K562 (cell line): ENCODE measurements at regions not wholly inside any gene's neighbourhood (a gene's known extent, or its start where the extent isn't known, plus 50 kb on each side); places are given as distances from the start of the nearest gene placed in this dataset.

Experiments used
- ATAC-seq: fragments of 200-7000 bp; cut with Tn5 transposase; 3 replicates; pipeline ENCODE4 v1.9.1; 2020; ENCODE audit warnings: moderate library complexity
- BruUV-seq: library from RNA; stranded (reverse); fragments of 400-500 nt; replicated peaks from 2 replicates; lab custom pipeline; 2021; lab: Mats Ljungman, UMichigan
- CTCF ChIA-PET: fragments of 300-600 bp; formaldehyde crosslinking; extraction: SDS; loops from one replicate; lab custom pipeline; 2021; ENCODE audit warnings: low intra/inter-chr PET ratio; lab: Yijun Ruan, JAX
- POLR2A ChIA-PET: fragments of 300-600, 350-650 bp; sonication (Branson Sonifier 250); formaldehyde crosslinking; extraction: SDS; loops from one replicate; lab custom pipeline; 2021; ENCODE audit warnings: antibody characterized with exemption, inconsistent platforms; lab: Yijun Ruan, JAX
- DNase-seq, 4 experiments: peaks; one replicate each; pipeline versions ENCODE4 v3.0.0 to v3.0.0-alpha.2; 2011 to 2018; ENCODE audit warnings: low spot score in 3 of 4, mixed read lengths in 3 of 4; ENCODE audit errors: extremely low read depth in 1 of 4
- FAIRE-seq: peaks from 2 replicates; lab custom pipeline; 2011; peaks lifted over from hg19 to GRCh38; lab: Jason Lieb, UNC
- H2AFZ ChIP-seq: 2 replicates; pipeline ENCODE4 v1.6.0; 2011; ENCODE audit warnings: low read depth, low read length, control low read depth, inconsistent platforms
- H3K27ac ChIP-seq: fragments of 200-600 bp; 3 replicates; pipeline ENCODE4 v1.8.0; 2011; ENCODE audit warnings: low read depth, mild to moderate bottlenecking, control low read depth, inconsistent platforms, low read length, moderate library complexity, mixed read lengths; ENCODE audit errors: extremely low read depth
- H3K27me3 ChIP-seq, 2 experiments: fragments of 300-600 bp in 1 of 2; 2 replicates in 1 of 2; 3 replicates in 1 of 2; pipeline versions ENCODE4 v1.6.0 to v1.8.0; 2011; ENCODE audit warnings: inconsistent platforms in 2 of 2, low read length in 2 of 2, mild to moderate bottlenecking in 1 of 2, mixed read lengths in 1 of 2, moderate library complexity in 1 of 2; ENCODE audit not compliant: control insufficient read depth in 2 of 2, insufficient read depth in 2 of 2
- H3K36me3 ChIP-seq: fragments of 300-600 bp; 3 replicates; pipeline ENCODE4 v1.8.0; 2011; ENCODE audit warnings: mild to moderate bottlenecking, low read length, inconsistent platforms; ENCODE audit not compliant: control insufficient read depth, insufficient read depth
- H3K4me1 ChIP-seq, 2 experiments: fragments of 200-600 bp in 1 of 2; replicated peaks in 1 of 2; 2 replicates in 1 of 2; 3 replicates in 1 of 2; pipeline versions ENCODE4 v1.5.1 to v1.8.0; 2011; ENCODE audit warnings: inconsistent platforms in 2 of 2, low read length in 2 of 2, mild to moderate bottlenecking in 1 of 2, mixed read lengths in 1 of 2, moderate library complexity in 1 of 2; ENCODE audit not compliant: control insufficient read depth in 2 of 2, insufficient read depth in 2 of 2
- H3K4me2 ChIP-seq: 2 replicates; pipeline ENCODE4 v1.6.1; 2011; ENCODE audit warnings: low read length, control low read depth, inconsistent platforms, mixed read lengths; ENCODE audit not compliant: insufficient read depth
- H3K4me3 ChIP-seq: fragments of 200-600 bp; sonication (generic), shearing (Covaris generic); 2 replicates; pipeline ENCODE4 v1.5.1; 2016; ENCODE audit warnings: control low read depth, inconsistent platforms
- H3K79me2 ChIP-seq: fragments of 200-600 bp; 3 replicates; pipeline ENCODE4 v1.8.0; 2011; ENCODE audit warnings: low read length, inconsistent platforms; ENCODE audit not compliant: control insufficient read depth, insufficient read depth
- H3K9ac ChIP-seq, 2 experiments: 2 replicates each; pipeline versions ENCODE4 v1.6.0 to v1.6.1; 2011; ENCODE audit warnings: low read depth in 2 of 2, low read length in 2 of 2, control low read depth in 1 of 2, inconsistent platforms in 1 of 2, mild to moderate bottlenecking in 1 of 2, mixed read lengths in 1 of 2; ENCODE audit not compliant: insufficient read depth in 1 of 2
- H3K9me1 ChIP-seq: one replicate; pipeline ENCODE4 v1.6.0; 2011; ENCODE audit warnings: inconsistent platforms, mild to moderate bottlenecking, low read length, moderate library complexity; ENCODE audit not compliant: control insufficient read depth, insufficient read depth
- H3K9me3 ChIP-seq: replicated peaks from 2 replicates; pipeline ENCODE4 v1.5.1; 2011; ENCODE audit warnings: low read depth, low read length, inconsistent platforms; ENCODE audit not compliant: control insufficient read depth, insufficient read depth
- H4K20me1 ChIP-seq: replicated peaks from 2 replicates; pipeline ENCODE4 v1.6.1; 2011; ENCODE audit warnings: low read length, inconsistent platforms, mixed read lengths; ENCODE audit not compliant: control insufficient read depth, insufficient read depth
- HDAC8 ChIP-seq: fragments of 450-650 bp; IDR thresholded peaks from 2 replicates; pipeline ENCODE4 v1.6.1; 2016; ENCODE audit warnings: mild to moderate bottlenecking, missing genetic modification characterization, moderate library complexity, missing compliant biosample characterization
- IRF2 ChIP-seq: sonication (generic); formaldehyde crosslinking; IDR thresholded peaks from 2 replicates; pipeline ENCODE4 v1.8.1; 2022; ENCODE audit warnings: mild to moderate bottlenecking, missing genetic modification reagents
- PHF8 ChIP-seq: fragments of 200-600 bp; sonication (generic); IDR thresholded peaks from 2 replicates; pipeline ENCODE4 v1.6.1; 2012; ENCODE audit warnings: mixed run types, mild to moderate bottlenecking, inconsistent platforms, low read length, moderate library complexity, borderline replicate concordance
- POLR3G ChIP-seq: IDR thresholded peaks from 2 replicates; pipeline ENCODE4 v1.6.1; 2011; ENCODE audit not compliant: insufficient read length, insufficient replicate concordance; ENCODE audit errors: extremely low read depth
- ZNF140 ChIP-seq: fragments of 250-450 bp; sonication (Bioruptor Pico); IDR thresholded peaks from 2 replicates; pipeline ENCODE4 v1.8.0; 2021; ENCODE audit warnings: moderate library complexity, mild to moderate bottlenecking, inconsistent platforms
- ZNF354B ChIP-seq: fragments of 250-450 bp; sonication (Bioruptor Pico); IDR thresholded peaks from 2 replicates; pipeline ENCODE4 v1.4.0; 2020
- ZNF830 ChIP-seq: fragments of 250-450 bp; sonication (Bioruptor Pico); IDR thresholded peaks from 2 replicates; pipeline ENCODE4 v1.5.0; 2021; ENCODE audit warnings: mild to moderate bottlenecking
- WGBS: fragments of 100-300 bp; shearing (Covaris generic); methylation state at CpG from one replicate; pipeline ENCODE4 v1.1.6; 2016; ENCODE audit warnings: low coverage, mixed read lengths; ENCODE audit not compliant: insufficient coverage; ENCODE audit errors: missing lambda C conversion rate; 5-methylcytosine and 5-hydroxymethylcytosine counted together
- in situ Hi-C: fragments of 300-500 bp; cut with MboI; formaldehyde crosslinking; loops from 4 replicates; pipeline ENCODE4 v1.15.0; 2018; ENCODE audit warnings: inconsistent platforms, mixed read lengths
- intact Hi-C: fragments of 100-400 bp; cut with micrococcal nuclease; formaldehyde crosslinking; loops from 2 replicates; pipeline ENCODE4 v1.14.2; 2022
- TF ChIP-seq, protein P1 (sequence below): fragments of 250-450 bp; sonication (Bioruptor Pico); IDR thresholded peaks from 2 replicates; pipeline ENCODE4 v1.8.0; 2022; ENCODE audit warnings: moderate library complexity, mild to moderate bottlenecking, inconsistent platforms
- TF ChIP-seq, protein P2 (sequence below): sonication (generic); formaldehyde crosslinking; IDR thresholded peaks from 2 replicates; pipeline ENCODE4 v1.8.1; 2023; ENCODE audit warnings: mild to moderate bottlenecking, missing genetic modification reagents

DNA sequence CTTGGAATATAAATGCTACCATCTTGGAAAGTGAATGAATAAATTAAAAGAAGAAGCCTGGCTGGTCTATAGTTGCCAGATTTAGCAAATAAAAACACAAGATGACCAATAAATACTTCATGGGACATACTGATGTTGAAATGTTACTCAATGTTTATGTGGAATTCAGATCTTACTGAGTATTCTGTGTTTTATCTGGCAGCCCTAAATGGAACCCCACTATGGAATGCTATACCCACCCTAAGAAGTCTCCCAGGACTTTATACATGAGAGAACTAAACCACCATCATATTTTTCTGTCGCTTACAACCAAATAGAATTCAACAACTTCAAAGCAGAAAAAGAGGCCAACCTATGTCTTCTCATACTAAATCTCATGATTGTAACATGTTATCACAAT lies 177.6 kb upstream of the HMCN1 start:
- H3K79me2 ChIP-seq = no peaks in the 10 kb centered on the region
- H3K9me3 ChIP-seq = no peaks in the 10 kb centered on the region
- DNase-seq = no peak
- H2AFZ ChIP-seq = no peak overlapping the region
- H3K36me3 ChIP-seq = no peaks in the 10 kb centered on the region
- H3K9ac ChIP-seq = no peak overlapping the region
- POLR2A ChIA-PET = interaction anchor here (0.6 kb wide), 1 partner anchor 594 kb away, joined by 3 read pairs; no protein-coding TSS in a partner anchor
- 5% methylated on average over 1 of the region's 1 CpG for WGBS
- ATAC-seq = no peak
- no peaks in the 10 kb centered on the region for H4K20me1 ChIP-seq
- CTCF ChIA-PET = no interaction called here
- no peaks in the 10 kb centered on the region for H3K4me1 ChIP-seq
- no peak overlapping the region for H3K4me3 ChIP-seq
- FAIRE-seq = no peak
- H3K27ac ChIP-seq = no peak overlapping the region
- H3K27me3 ChIP-seq = peaks cover 0 to 5% of the 10 kb centered on the region in 2 experiments; a peak in 2 of 5 replicates
- no peaks in the 10 kb centered on the region for H3K9me1 ChIP-seq
- H3K4me2 ChIP-seq = no peak overlapping the region
- no TSS peak for BruUV-seq
- TF ChIP-seq IRF2 (CRISPR knock-in tag) = no peak
- TF ChIP-seq, protein P1, sequence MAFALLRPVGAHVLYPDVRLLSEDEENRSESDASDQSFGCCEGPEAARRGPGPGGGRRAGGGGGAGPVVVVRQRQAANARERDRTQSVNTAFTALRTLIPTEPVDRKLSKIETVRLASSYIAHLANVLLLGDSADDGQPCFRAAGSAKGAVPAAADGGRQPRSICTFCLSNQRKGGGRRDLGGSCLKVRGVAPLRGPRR = no peak
- TF ChIP-seq, protein P2, sequence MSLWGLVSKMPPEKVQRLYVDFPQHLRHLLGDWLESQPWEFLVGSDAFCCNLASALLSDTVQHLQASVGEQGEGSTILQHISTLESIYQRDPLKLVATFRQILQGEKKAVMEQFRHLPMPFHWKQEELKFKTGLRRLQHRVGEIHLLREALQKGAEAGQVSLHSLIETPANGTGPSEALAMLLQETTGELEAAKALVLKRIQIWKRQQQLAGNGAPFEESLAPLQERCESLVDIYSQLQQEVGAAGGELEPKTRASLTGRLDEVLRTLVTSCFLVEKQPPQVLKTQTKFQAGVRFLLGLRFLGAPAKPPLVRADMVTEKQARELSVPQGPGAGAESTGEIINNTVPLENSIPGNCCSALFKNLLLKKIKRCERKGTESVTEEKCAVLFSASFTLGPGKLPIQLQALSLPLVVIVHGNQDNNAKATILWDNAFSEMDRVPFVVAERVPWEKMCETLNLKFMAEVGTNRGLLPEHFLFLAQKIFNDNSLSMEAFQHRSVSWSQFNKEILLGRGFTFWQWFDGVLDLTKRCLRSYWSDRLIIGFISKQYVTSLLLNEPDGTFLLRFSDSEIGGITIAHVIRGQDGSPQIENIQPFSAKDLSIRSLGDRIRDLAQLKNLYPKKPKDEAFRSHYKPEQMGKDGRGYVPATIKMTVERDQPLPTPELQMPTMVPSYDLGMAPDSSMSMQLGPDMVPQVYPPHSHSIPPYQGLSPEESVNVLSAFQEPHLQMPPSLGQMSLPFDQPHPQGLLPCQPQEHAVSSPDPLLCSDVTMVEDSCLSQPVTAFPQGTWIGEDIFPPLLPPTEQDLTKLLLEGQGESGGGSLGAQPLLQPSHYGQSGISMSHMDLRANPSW (CRISPR knock-in tag) = no peak
- no peak for TF ChIP-seq PHF8
- TF ChIP-seq POLR3G = no peak
- no peak for TF ChIP-seq ZNF140 (CRISPR knock-in tag)
- TF ChIP-seq HDAC8 (tag) = no peak
- no peak for TF ChIP-seq ZNF354B
- no peak for TF ChIP-seq ZNF830 (CRISPR knock-in tag)
- in situ Hi-C loops (no loop called here), intact Hi-C loops (no loop called here)
